HG02798 (cell line): ENCODE measurements at regions not wholly inside any gene's neighbourhood (a gene's known extent, or its start where the extent isn't known, plus 50 kb on each side); places are given as distances from the start of the nearest gene placed in this dataset.

Experiments
- ATAC-seq: cut with Tn5 transposase; IDR thresholded peaks from one replicate; pipeline ENCODE4 v1.9.1; 2021; ENCODE audit warnings: mild to moderate bottlenecking; ENCODE audit not compliant: unreplicated experiment, poor library complexity

GRCh38 chr13:99863789-99864626 lies 107.6 kb downstream of the ZIC5 start:
- no peak for ATAC-seq

GRCh38 chr13:99862244-99862643 lies 109.3 kb downstream of the ZIC5 start:
- no peak for ATAC-seq

- no peak for ATAC-seq
Observed at GRCh38 chr13:99861771-99862170, 109.8 kb downstream of the ZIC5 start.

- ATAC-seq: no peak
Observed at GRCh38 chr13:99860745-99861144, 110.8 kb downstream of the ZIC5 start.

- ATAC-seq: peak; percentile 93
Observed at GRCh38 chr13:99859178-99860177, 112.1 kb downstream of the ZIC5 start.

GRCh38 chr13:99857738-99858137 lies 113.8 kb downstream of the ZIC5 start:
- ATAC-seq: no peak

- no peak for ATAC-seq
Observed at GRCh38 chr13:99855526-99856420, 115.8 kb downstream of the ZIC5 start.

- ATAC-seq: no peak
Observed at GRCh38 chr13:99854366-99854765, 117.2 kb downstream of the ZIC5 start.

GRCh38 chr13:99847318-99847750 lies 124.2 kb downstream of the ZIC5 start:
- ATAC-seq: no peak

- no peak for ATAC-seq
Observed at GRCh38 chr13:99845161-99845874, 126.2 kb downstream of the ZIC5 start.

- ATAC-seq: no peak
Observed at GRCh38 chr13:99844421-99844820, 127.1 kb downstream of the ZIC5 start.

- no peak for ATAC-seq
Observed at GRCh38 chr13:99843872-99844271, 127.7 kb downstream of the ZIC5 start.

GRCh38 chr13:99842405-99842804 lies 129.2 kb downstream of the ZIC5 start:
- ATAC-seq: no peak

GRCh38 chr13:99836291-99836690 lies 135.3 kb downstream of the ZIC5 start:
- ATAC-seq: no peak

GRCh38 chr13:99835442-99835841 lies 136.1 kb downstream of the ZIC5 start:
- no peak for ATAC-seq

- ATAC-seq: no peak
Observed at GRCh38 chr13:99834246-99834645, 137.3 kb downstream of the ZIC5 start.

- no peak for ATAC-seq
Observed at GRCh38 chr13:99832347-99832746, 139.2 kb downstream of the ZIC5 start.

GRCh38 chr13:99830931-99831330 lies 140.6 kb downstream of the ZIC5 start:
- no peak for ATAC-seq

- ATAC-seq: no peak
Observed at GRCh38 chr13:99829593-99830239, 141.9 kb downstream of the ZIC5 start.
